C4-2B (cell line): ENCODE measurements at regions not wholly inside any gene's neighbourhood (a gene's known extent, or its start where the extent isn't known, plus 50 kb on each side); places are given as distances from the start of the nearest gene placed in this dataset.

Experiments used
- CTCF ChIP-seq: fragments of 450-650 bp; conservative IDR thresholded peaks from 2 replicates; pipeline ENCODE4 v1.5.1; 2017; ENCODE audit warnings: mild to moderate bottlenecking
- ZFX ChIP-seq: fragments of 450-650 bp; IDR thresholded peaks from 2 replicates; pipeline ENCODE4 v1.6.1; 2017

- TF ChIP-seq CTCF (no peak), ZFX (no peak)
Observed at GRCh38 chr12:93058280-93058679, 129.2 kb upstream of the EEA1 start.
